Psoas muscle (tissue), 7 donors: ENCODE measurements at regions not wholly inside any gene's neighbourhood (a gene's known extent, or its start where the extent isn't known, plus 50 kb on each side); places are given as distances from the start of the nearest gene placed in this dataset.

Experiments used
- ATAC-seq, 4 donors: fragments of 200-7000 bp; cut with Tn5 transposase; one replicate each; pipeline ENCODE4 v1.9.1; 2020; ENCODE audit warnings: moderate library complexity in 3 of 4, mild to moderate bottlenecking in 2 of 4
- DNase-seq, 2 donors: peaks; one replicate each; pipeline ENCODE4 v3.0.0-alpha.2; 2020
- H3K27ac ChIP-seq: fragments of 200-600 bp; one replicate; pipeline ENCODE4 v1.8.0; 2022
- H3K27me3 ChIP-seq, 3 donors: fragments of 200-600 bp in 1 of 3; one replicate each; pipeline versions ENCODE4 v1.6.1 to v1.8.0; 2013 to 2022; ENCODE audit warnings: low read length in 2 of 3, mild to moderate bottlenecking in 2 of 3, moderate library complexity in 1 of 3; ENCODE audit not compliant: insufficient read depth in 3 of 3
- H3K36me3 ChIP-seq, 2 donors: fragments of 200-600 bp in 1 of 2; one replicate each; pipeline versions ENCODE4 v1.6.1 to v1.8.0; 2013 to 2022; ENCODE audit warnings: low read depth in 1 of 2, mild to moderate bottlenecking in 1 of 2, moderate library complexity in 1 of 2; ENCODE audit not compliant: insufficient read depth in 1 of 2
- H3K4me1 ChIP-seq: fragments of 200-600 bp; one replicate; pipeline ENCODE4 v1.8.0; 2022
- H3K4me3 ChIP-seq: fragments of 200-600 bp; one replicate; pipeline ENCODE4 v1.8.0; 2022; ENCODE audit warnings: mild to moderate bottlenecking
- H3K9me3 ChIP-seq: fragments of 200-600 bp; one replicate; pipeline ENCODE4 v1.8.0; 2022
- WGBS, 3 donors: extraction: QIAGEN DNeasy Blood & Tissue Kit; methylation state at CpG; one replicate each; pipeline versions ENCODE4 v1.1.6 to v1.1.7; 2013; 5-methylcytosine and 5-hydroxymethylcytosine counted together
- intact Hi-C, 2 donors: fragments of 100-400 bp; cut with DNase I; formaldehyde crosslinking; loops; one replicate each; pipeline versions ENCODE4 v1.11.0 to v1.14.2; 2022
- TF ChIP-seq, protein P1 (sequence below): fragments of 200-600 bp; IDR thresholded peaks from one replicate; pipeline ENCODE4 v1.8.0; 2022; ENCODE audit warnings: antibody characterized with exemption
- donor health status: healthy with polysubstance abuse.
- donor health status: DM: no; HTN: no; CAD: no; lungs with moderate emphysema.
- donor health status: Bipolar disorder and iron deficiency.
- donor health status: healthy.
- donor health status: DM: yes; HTN: yes; CAD: no.
- donor health status: DM: no; HTN: no; CAD: no.
- donor health status: DM: yes; HTN: yes; CAD: no.

- peaks cover 0 to 5% (median 0%) of the 10 kb centered on the region in 3 donors for H3K27me3 ChIP-seq
- H3K4me1 ChIP-seq: peaks cover 8% of the 10 kb centered on the region
- DNase-seq (no peak), ATAC-seq (no peak)
- no peaks in the 10 kb centered on the region for H3K36me3 ChIP-seq
- no peaks in the 10 kb centered on the region for H3K9me3 ChIP-seq
- TF ChIP-seq, protein P1, sequence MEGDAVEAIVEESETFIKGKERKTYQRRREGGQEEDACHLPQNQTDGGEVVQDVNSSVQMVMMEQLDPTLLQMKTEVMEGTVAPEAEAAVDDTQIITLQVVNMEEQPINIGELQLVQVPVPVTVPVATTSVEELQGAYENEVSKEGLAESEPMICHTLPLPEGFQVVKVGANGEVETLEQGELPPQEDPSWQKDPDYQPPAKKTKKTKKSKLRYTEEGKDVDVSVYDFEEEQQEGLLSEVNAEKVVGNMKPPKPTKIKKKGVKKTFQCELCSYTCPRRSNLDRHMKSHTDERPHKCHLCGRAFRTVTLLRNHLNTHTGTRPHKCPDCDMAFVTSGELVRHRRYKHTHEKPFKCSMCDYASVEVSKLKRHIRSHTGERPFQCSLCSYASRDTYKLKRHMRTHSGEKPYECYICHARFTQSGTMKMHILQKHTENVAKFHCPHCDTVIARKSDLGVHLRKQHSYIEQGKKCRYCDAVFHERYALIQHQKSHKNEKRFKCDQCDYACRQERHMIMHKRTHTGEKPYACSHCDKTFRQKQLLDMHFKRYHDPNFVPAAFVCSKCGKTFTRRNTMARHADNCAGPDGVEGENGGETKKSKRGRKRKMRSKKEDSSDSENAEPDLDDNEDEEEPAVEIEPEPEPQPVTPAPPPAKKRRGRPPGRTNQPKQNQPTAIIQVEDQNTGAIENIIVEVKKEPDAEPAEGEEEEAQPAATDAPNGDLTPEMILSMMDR: no peak
- no peak overlapping the region for H3K27ac ChIP-seq
- WGBS, 3 donors: 79 to 86% (median 83%) methylated on average over 5 of the region's 5 CpGs
- no peak overlapping the region for H3K4me3 ChIP-seq
- intact Hi-C loops: no loop called here
These were observed 142.8 kb upstream of the PLET1 start for GRCh38 chr11:112403432-112403831.

GRCh38 chr11:112404112-112404511 is 143.5 kb upstream of the PLET1 start:
- peaks cover 0 to 5% (median 0%) of the 10 kb centered on the region in 3 donors for H3K27me3 ChIP-seq
- H3K4me3 ChIP-seq: no peak overlapping the region
- WGBS, 3 donors: 54 to 65% (median 64%) methylated on average over 1 of the region's 1 CpG
- DNase-seq (no peak), ATAC-seq (no peak)
- TF ChIP-seq, protein P1: no peak
- no peak overlapping the region for H3K27ac ChIP-seq
- peaks cover 8% of the 10 kb centered on the region for H3K4me1 ChIP-seq
- intact Hi-C loops: no loop called here
- no peaks in the 10 kb centered on the region for H3K36me3 ChIP-seq
- H3K9me3 ChIP-seq: no peaks in the 10 kb centered on the region

DNA sequence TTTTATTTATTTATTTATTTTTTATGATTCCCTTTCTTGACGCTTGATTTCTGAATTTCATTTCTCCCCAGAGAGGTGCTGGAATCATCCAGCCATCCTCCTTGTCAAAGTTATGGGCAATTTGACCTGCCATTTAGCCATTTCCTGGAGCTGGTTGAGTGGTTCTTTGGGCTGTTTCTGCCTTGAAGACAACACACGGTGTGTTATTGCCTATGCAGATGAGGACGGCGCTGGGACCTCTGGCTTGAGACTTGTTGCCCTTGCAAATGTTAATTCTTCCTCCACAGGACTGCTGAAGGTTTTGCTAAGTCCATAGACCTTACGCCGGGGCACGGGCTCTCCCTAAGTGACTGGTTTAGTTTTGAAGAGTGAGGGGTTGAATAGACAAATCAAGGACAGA is 147.9 kb upstream of the PLET1 start:
- TF ChIP-seq, protein P1: no peak
- Histone ChIP-seq H3K4me3 (no peak overlapping the region), H3K4me1 (no peaks in the 10 kb centered on the region), H3K9me3 (no peaks in the 10 kb centered on the region), H3K27ac (no peak overlapping the region), H3K27me3 (peaks cover 0 to 5% (median 0%) of the 10 kb centered on the region in 3 donors), H3K36me3 (no peaks in the 10 kb centered on the region)
- WGBS, 3 donors: 43 to 46% (median 43%) methylated on average over 7 of the region's 7 CpGs
- no peak for DNase-seq
- intact Hi-C loops: no loop called here
- no peak for ATAC-seq

DNA sequence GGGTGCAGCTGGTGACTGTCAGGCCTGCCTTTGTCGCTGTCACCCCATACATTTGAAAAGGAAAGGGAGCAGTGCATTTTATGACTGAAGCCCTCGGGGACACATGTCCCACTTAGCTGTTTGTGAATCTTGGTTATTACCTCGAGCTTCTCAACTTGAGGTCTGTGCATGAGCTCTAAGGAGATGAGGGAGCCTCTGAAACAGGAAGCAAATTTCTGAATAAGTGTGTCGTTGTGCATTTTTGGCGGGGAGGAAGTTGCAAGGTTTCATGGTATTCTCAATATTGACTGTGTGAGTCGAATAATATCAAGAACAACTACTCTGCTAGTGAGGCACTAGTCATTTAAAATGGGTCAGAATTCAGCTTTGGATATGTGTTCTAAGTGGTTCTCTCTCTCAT is 149.7 kb upstream of the PLET1 start:
- intact Hi-C loops: no loop called here
- WGBS, 3 donors: 62 to 71% (median 63%) methylated on average over 6 of the region's 6 CpGs
- DNase-seq (no peak), ATAC-seq (no peak)
- Histone ChIP-seq H3K4me3 (no peak overlapping the region), H3K4me1 (no peaks in the 10 kb centered on the region), H3K9me3 (no peaks in the 10 kb centered on the region), H3K36me3 (no peaks in the 10 kb centered on the region), H3K27me3 (peaks cover 0 to 5% (median 0%) of the 10 kb centered on the region in 3 donors), H3K27ac (no peak overlapping the region)
- TF ChIP-seq, protein P1: no peak

- no peaks in the 10 kb centered on the region for H3K4me1 ChIP-seq
- no peak overlapping the region for H3K27ac ChIP-seq
- WGBS, 3 donors: 78 to 81% (median 78%) methylated on average over 4 of the region's 4 CpGs
- peaks cover 0 to 5% (median 0%) of the 10 kb centered on the region in 3 donors for H3K27me3 ChIP-seq
- ATAC-seq: no peak
- intact Hi-C loops: no loop called here
- DNase-seq: no peak
- TF ChIP-seq, protein P1: no peak
- H3K4me3 ChIP-seq: no peak overlapping the region
- H3K9me3 ChIP-seq: no peaks in the 10 kb centered on the region
- no peaks in the 10 kb centered on the region for H3K36me3 ChIP-seq
These were observed 151.7 kb upstream of the PLET1 start for GRCh38 chr11:112412383-112412782.
